ENCODE measurements at regions not wholly inside any gene's neighbourhood (a gene's known extent, or its start where the extent isn't known, plus 50 kb on each side); places are given as distances from the start of the nearest gene placed in this dataset.
"Not testable (repeated sequence)": the region's sequence is repeated elsewhere in the genome, so short reads cannot be mapped to it uniquely, and the experiment has no call there.

GRCh38 chr10:22828712-22829111, 99.1 kb upstream of the ARMC3 start:
- not testable (repeated sequence) for H3K4me1 ChIP-seq (ENCODE audit: control insufficient read depth in 2 of 2, insufficient read depth in 1 of 2, low read depth in 1 of 2, low read length in 2 of 2); H3K27ac ChIP-seq (replicated peaks; ENCODE audit: low read length); H2BK12ac ChIP-seq (ENCODE audit: low read length); H3K23ac ChIP-seq (ENCODE audit: low read depth, low read length, poor library complexity); H3K14ac ChIP-seq (ENCODE audit: low read length); H3K4me3 ChIP-seq (ENCODE audit: low read length in 2 of 2); H3K18ac ChIP-seq (ENCODE audit: low read length); H2AFZ ChIP-seq (ENCODE audit: low read length); H4K91ac ChIP-seq (ENCODE audit: low read depth, low read length, poor library complexity); H2BK15ac ChIP-seq (ENCODE audit: low read length); H3K9ac ChIP-seq (ENCODE audit: low read depth, low read length, poor library complexity); H3K79me1 ChIP-seq (ENCODE audit: low read depth, low read length); H3K27me3 ChIP-seq (ENCODE audit: control insufficient read depth in 3 of 3, insufficient read depth in 3 of 3, low read depth in 1 of 3, low read length in 3 of 3); H2AK5ac ChIP-seq (ENCODE audit: low read depth, low read length); H2BK120ac ChIP-seq (ENCODE audit: low read depth, low read length); H2BK5ac ChIP-seq (ENCODE audit: low read length); H3K36me3 ChIP-seq (replicated peaks in 1 of 2; ENCODE audit: control insufficient read depth in 2 of 2, insufficient read depth in 2 of 2, low read length in 2 of 2); H4K8ac ChIP-seq (ENCODE audit: low read depth, low read length); H3K4me2 ChIP-seq (ENCODE audit: insufficient read depth, low read length, poor library complexity, severe bottlenecking); H3K9me3 ChIP-seq (replicated peaks in 1 of 2; ENCODE audit: control insufficient read depth in 2 of 2, insufficient read depth in 1 of 2, low read depth in 1 of 2, low read length in 2 of 2); DNase-seq (ENCODE audit: low spot score); H3K4ac ChIP-seq (ENCODE audit: low read length)

DNA sequence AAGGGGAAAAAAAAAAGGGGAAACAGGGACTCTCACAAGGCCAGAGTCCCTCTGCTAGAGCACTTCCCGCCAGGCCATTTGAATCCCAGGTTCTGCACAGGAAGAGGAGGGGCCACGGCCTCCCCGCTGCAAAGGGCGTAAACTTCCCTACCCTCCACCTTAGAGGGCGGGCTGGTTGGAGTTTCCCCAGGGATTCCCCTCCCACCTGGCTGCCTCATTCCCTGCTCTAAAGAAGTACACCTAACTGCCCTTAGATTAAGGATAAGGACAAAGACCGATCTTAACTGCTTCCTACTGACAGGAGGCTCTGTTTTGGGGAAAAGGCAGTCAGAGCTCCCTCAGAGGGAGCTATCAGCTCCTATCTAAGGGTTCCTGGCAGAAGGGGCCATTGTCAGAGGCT, 102.0 kb upstream of the ARMC3 start:
- Histone ChIP-seq H3K79me1 (ENCODE audit: low read depth, low read length) (no peaks in the 10 kb centered on the region), H2BK12ac (ENCODE audit: low read length) (no peak overlapping the region), H2BK5ac (ENCODE audit: low read length) (no peak overlapping the region), H3K4me3 (ENCODE audit: low read length in 2 of 2) (no peak overlapping the region), H3K4me2 (ENCODE audit: insufficient read depth, low read length, poor library complexity, severe bottlenecking) (no peak overlapping the region), H4K8ac (ENCODE audit: low read depth, low read length) (no peak overlapping the region), H3K9me3 (replicated peaks in 1 of 2; ENCODE audit: control insufficient read depth in 2 of 2, insufficient read depth in 1 of 2, low read depth in 1 of 2, low read length in 2 of 2) (peaks cover 0 to 2% of the 10 kb centered on the region in 2 donors), H3K18ac (ENCODE audit: low read length) (no peak overlapping the region), H3K23ac (ENCODE audit: low read depth, low read length, poor library complexity) (no peak overlapping the region), H3K36me3 (replicated peaks in 1 of 2; ENCODE audit: control insufficient read depth in 2 of 2, insufficient read depth in 2 of 2, low read length in 2 of 2) (no peaks in the 10 kb centered on the region), H2BK15ac (ENCODE audit: low read length) (no peak overlapping the region), H2AFZ (ENCODE audit: low read length) (peak overlapping the region; percentile 54), H2AK5ac (ENCODE audit: low read depth, low read length) (no peak overlapping the region), H4K91ac (ENCODE audit: low read depth, low read length, poor library complexity) (no peak overlapping the region), H2BK120ac (ENCODE audit: low read depth, low read length) (no peak overlapping the region), H3K4me1 (ENCODE audit: control insufficient read depth in 2 of 2, insufficient read depth in 1 of 2, low read depth in 1 of 2, low read length in 2 of 2) (no peaks in the 10 kb centered on the region), H3K27me3 (ENCODE audit: control insufficient read depth in 3 of 3, insufficient read depth in 3 of 3, low read depth in 1 of 3, low read length in 3 of 3) (no peaks in the 10 kb centered on the region), H3K9ac (ENCODE audit: low read depth, low read length, poor library complexity) (peak overlapping the region; percentile 22), H3K14ac (ENCODE audit: low read length) (no peak overlapping the region), H3K27ac (replicated peaks; ENCODE audit: low read length) (no peak overlapping the region), H3K4ac (ENCODE audit: low read length) (no peak overlapping the region)
- no CpG with 5 or more reads among the region's 6 CpGs for WGBS, 2 donors (ENCODE audit: extremely low coverage in 2 of 2, insufficient read length in 2 of 2, insufficient replicate concordance in 1 of 2)
- DNase-seq (ENCODE audit: low spot score) = no peak

DNA sequence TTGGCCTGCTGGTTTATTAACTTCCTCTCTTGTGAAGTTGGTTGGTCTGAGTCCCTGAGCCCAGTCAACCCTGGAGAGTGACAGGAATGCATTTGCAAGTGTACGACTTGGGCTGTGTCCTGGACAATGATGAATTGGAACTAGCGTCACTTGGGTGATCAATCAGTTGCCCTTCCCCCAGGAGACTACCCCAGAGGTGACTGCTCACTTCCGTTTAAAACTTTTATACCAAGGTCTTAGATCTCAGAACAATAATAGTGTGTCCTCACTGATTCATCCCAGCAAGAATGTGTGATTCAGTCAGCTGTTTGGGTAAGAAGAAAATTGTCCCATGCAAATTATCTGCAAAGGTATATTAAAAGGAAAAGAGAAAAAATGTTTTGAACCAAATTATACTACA, 102.9 kb upstream of the ARMC3 start:
- Histone ChIP-seq H3K4me2 (ENCODE audit: insufficient read depth, low read length, poor library complexity, severe bottlenecking) (no peak overlapping the region), H3K9ac (ENCODE audit: low read depth, low read length, poor library complexity) (no peak overlapping the region), H3K79me1 (ENCODE audit: low read depth, low read length) (no peaks in the 10 kb centered on the region), H2BK12ac (ENCODE audit: low read length) (no peak overlapping the region), H4K8ac (ENCODE audit: low read depth, low read length) (no peak overlapping the region), H3K4me3 (ENCODE audit: low read length in 2 of 2) (no peak overlapping the region), H2BK5ac (ENCODE audit: low read length) (no peak overlapping the region), H2BK15ac (ENCODE audit: low read length) (no peak overlapping the region), H3K18ac (ENCODE audit: low read length) (no peak overlapping the region), H2AK5ac (ENCODE audit: low read depth, low read length) (no peak overlapping the region), H3K27ac (replicated peaks; ENCODE audit: low read length) (no peak overlapping the region), H3K23ac (ENCODE audit: low read depth, low read length, poor library complexity) (no peak overlapping the region), H3K9me3 (replicated peaks in 1 of 2; ENCODE audit: control insufficient read depth in 2 of 2, insufficient read depth in 1 of 2, low read depth in 1 of 2, low read length in 2 of 2) (peaks cover 0 to 2% of the 10 kb centered on the region in 2 donors), H2AFZ (ENCODE audit: low read length) (peak overlapping the region; percentile 8), H2BK120ac (ENCODE audit: low read depth, low read length) (no peak overlapping the region), H4K91ac (ENCODE audit: low read depth, low read length, poor library complexity) (no peak overlapping the region), H3K14ac (ENCODE audit: low read length) (no peak overlapping the region), H3K36me3 (replicated peaks in 1 of 2; ENCODE audit: control insufficient read depth in 2 of 2, insufficient read depth in 2 of 2, low read length in 2 of 2) (no peaks in the 10 kb centered on the region), H3K4ac (ENCODE audit: low read length) (no peak overlapping the region), H3K27me3 (ENCODE audit: control insufficient read depth in 3 of 3, insufficient read depth in 3 of 3, low read depth in 1 of 3, low read length in 3 of 3) (no peaks in the 10 kb centered on the region), H3K4me1 (ENCODE audit: control insufficient read depth in 2 of 2, insufficient read depth in 1 of 2, low read depth in 1 of 2, low read length in 2 of 2) (no peaks in the 10 kb centered on the region)
- DNase-seq (ENCODE audit: low spot score) = no peak
- WGBS, 2 donors (ENCODE audit: extremely low coverage in 2 of 2, insufficient read length in 2 of 2, insufficient replicate concordance in 1 of 2) = no CpG with 5 or more reads among the region's 3 CpGs

GRCh38 chr10:22824520-22824919, 103.3 kb upstream of the ARMC3 start:
- no peak overlapping the region for H2BK12ac ChIP-seq (ENCODE audit: low read length)
- H3K9ac ChIP-seq (ENCODE audit: low read depth, low read length, poor library complexity) = no peak overlapping the region
- H3K4me3 ChIP-seq (ENCODE audit: low read length in 2 of 2) = no peak overlapping the region
- no peak overlapping the region for H3K4me2 ChIP-seq (ENCODE audit: insufficient read depth, low read length, poor library complexity, severe bottlenecking)
- no peaks in the 10 kb centered on the region for H3K4me1 ChIP-seq (ENCODE audit: control insufficient read depth in 2 of 2, insufficient read depth in 1 of 2, low read depth in 1 of 2, low read length in 2 of 2)
- H3K9me3 ChIP-seq (replicated peaks in 1 of 2; ENCODE audit: control insufficient read depth in 2 of 2, insufficient read depth in 1 of 2, low read depth in 1 of 2, low read length in 2 of 2) = peaks cover 0 to 2% of the 10 kb centered on the region in 2 donors
- H4K8ac ChIP-seq (ENCODE audit: low read depth, low read length) = no peak overlapping the region
- no peak overlapping the region for H2BK15ac ChIP-seq (ENCODE audit: low read length)
- no peak overlapping the region for H3K23ac ChIP-seq (ENCODE audit: low read depth, low read length, poor library complexity)
- no peaks in the 10 kb centered on the region for H3K36me3 ChIP-seq (replicated peaks in 1 of 2; ENCODE audit: control insufficient read depth in 2 of 2, insufficient read depth in 2 of 2, low read length in 2 of 2)
- no peak for DNase-seq (ENCODE audit: low spot score)
- no peaks in the 10 kb centered on the region for H3K79me1 ChIP-seq (ENCODE audit: low read depth, low read length)
- H3K18ac ChIP-seq (ENCODE audit: low read length) = no peak overlapping the region
- H2AFZ ChIP-seq (ENCODE audit: low read length) = no peak overlapping the region
- H2AK5ac ChIP-seq (ENCODE audit: low read depth, low read length) = no peak overlapping the region
- no peak overlapping the region for H3K4ac ChIP-seq (ENCODE audit: low read length)
- H3K27me3 ChIP-seq (ENCODE audit: control insufficient read depth in 3 of 3, insufficient read depth in 3 of 3, low read depth in 1 of 3, low read length in 3 of 3) = no peaks in the 10 kb centered on the region
- H3K27ac ChIP-seq (replicated peaks; ENCODE audit: low read length) = no peak overlapping the region
- H4K91ac ChIP-seq (ENCODE audit: low read depth, low read length, poor library complexity) = no peak overlapping the region
- no peak overlapping the region for H2BK5ac ChIP-seq (ENCODE audit: low read length)
- H2BK120ac ChIP-seq (ENCODE audit: low read depth, low read length) = no peak overlapping the region
- no CpG with 5 or more reads among the region's 3 CpGs for WGBS, 2 donors (ENCODE audit: extremely low coverage in 2 of 2, insufficient read length in 2 of 2, insufficient replicate concordance in 1 of 2)
- no peak overlapping the region for H3K14ac ChIP-seq (ENCODE audit: low read length)

Data from neuronal stem cell (in vitro differentiated cells).